ENCODE measurements at regions not wholly inside any gene's neighbourhood (a gene's known extent, or its start where the extent isn't known, plus 50 kb on each side); places are given as distances from the start of the nearest gene placed in this dataset.
A peak's percentile ranks its signal among the peaks of the same experiment; 100 is the strongest.

GRCh38 chr2:179348906-179349305, 84.3 kb upstream of the SESTD1 start:
- ATAC-seq: no peak
- no peak for TF ChIP-seq PPARA (CRISPR knock-in tag; IDR thresholded peaks at IDR 0.05; ENCODE audit: borderline replicate concordance)

GRCh38 chr2:179344970-179345369, 80.3 kb upstream of the SESTD1 start:
- TF ChIP-seq CREB5 (CRISPR knock-in tag; IDR thresholded peaks at IDR 0.05; ENCODE audit: low read depth) (no peak), PPARA (CRISPR knock-in tag; IDR thresholded peaks at IDR 0.05; ENCODE audit: borderline replicate concordance) (no peak), GLIS3 (CRISPR knock-in tag; IDR thresholded peaks at IDR 0.05) (no peak), RARB (CRISPR knock-in tag; IDR thresholded peaks at IDR 0.05) (no peak), ZC3H10 (CRISPR knock-in tag; IDR thresholded peaks at IDR 0.05) (no peak), ARNTL (CRISPR knock-in tag; IDR thresholded peaks at IDR 0.05; ENCODE audit: borderline replicate concordance, low read depth) (no peak), ZNF70 (CRISPR knock-in tag; IDR thresholded peaks at IDR 0.05) (no peak), SNAI2 (CRISPR knock-in tag; IDR thresholded peaks at IDR 0.05) (no peak), TOX (CRISPR knock-in tag; IDR thresholded peaks at IDR 0.05; ENCODE audit: borderline replicate concordance) (no peak), OSR1 (CRISPR knock-in tag; IDR thresholded peaks at IDR 0.05) (no peak), ZNF8 (CRISPR knock-in tag; IDR thresholded peaks at IDR 0.05) (no peak), ESRRG (CRISPR knock-in tag; IDR thresholded peaks at IDR 0.05) (no peak), CSDC2 (CRISPR knock-in tag; IDR thresholded peaks at IDR 0.05) (no peak), TCF4 (CRISPR knock-in tag; IDR thresholded peaks at IDR 0.05; ENCODE audit: borderline replicate concordance) (no peak), ZFP3 (CRISPR knock-in tag; IDR thresholded peaks at IDR 0.05) (no peak), POU6F1 (CRISPR knock-in tag; IDR thresholded peaks at IDR 0.05; ENCODE audit: borderline replicate concordance, low read depth) (no peak)
- peak; percentile 15; the same call in 2 of the 3 replicates for ATAC-seq

GRCh38 chr2:179344280-179344964, 79.8 kb upstream of the SESTD1 start:
- no peak for TF ChIP-seq ZFP30 (CRISPR knock-in tag; IDR thresholded peaks at IDR 0.05)
- TF ChIP-seq RARB (CRISPR knock-in tag; IDR thresholded peaks at IDR 0.05): no peak
- TF ChIP-seq ISL1 (CRISPR knock-in tag; IDR thresholded peaks at IDR 0.05): no peak
- TF ChIP-seq TOX (CRISPR knock-in tag; IDR thresholded peaks at IDR 0.05; ENCODE audit: borderline replicate concordance): no peak
- no peak for TF ChIP-seq ZNF565 (CRISPR knock-in tag; conservative IDR thresholded peaks at IDR 0.05; ENCODE audit: low read depth)
- TF ChIP-seq CSRNP3 (CRISPR knock-in tag; IDR thresholded peaks at IDR 0.05): no peak
- TF ChIP-seq BACH2 (CRISPR knock-in tag; IDR thresholded peaks at IDR 0.05; ENCODE audit: borderline replicate concordance): no peak
- no peak for TF ChIP-seq ZFP3 (CRISPR knock-in tag; IDR thresholded peaks at IDR 0.05)
- no peak for TF ChIP-seq GLIS3 (CRISPR knock-in tag; IDR thresholded peaks at IDR 0.05)
- TF ChIP-seq ARNTL (CRISPR knock-in tag; IDR thresholded peaks at IDR 0.05; ENCODE audit: borderline replicate concordance, low read depth): no peak
- no peak for TF ChIP-seq ZC3H10 (CRISPR knock-in tag; IDR thresholded peaks at IDR 0.05)
- no peak for TF ChIP-seq CSDC2 (CRISPR knock-in tag; IDR thresholded peaks at IDR 0.05)
- no peak for TF ChIP-seq SNAI2 (CRISPR knock-in tag; IDR thresholded peaks at IDR 0.05)
- peak; percentile 88 for ATAC-seq

- ATAC-seq: no peak
Observed at GRCh38 chr2:179343945-179344279, 79.3 kb upstream of the SESTD1 start.

GRCh38 chr2:179341152-179341866, 76.7 kb upstream of the SESTD1 start:
- TF ChIP-seq RARB (CRISPR knock-in tag; IDR thresholded peaks at IDR 0.05): no peak
- TF ChIP-seq ARNTL (CRISPR knock-in tag; IDR thresholded peaks at IDR 0.05; ENCODE audit: borderline replicate concordance, low read depth): no peak
- no peak for TF ChIP-seq BACH2 (CRISPR knock-in tag; IDR thresholded peaks at IDR 0.05; ENCODE audit: borderline replicate concordance)
- TF ChIP-seq ZFP30 (CRISPR knock-in tag; IDR thresholded peaks at IDR 0.05): no peak
- no peak for TF ChIP-seq ESRRG (CRISPR knock-in tag; IDR thresholded peaks at IDR 0.05)
- TF ChIP-seq TSHZ2 (CRISPR knock-in tag; IDR thresholded peaks at IDR 0.05): no peak
- no peak for TF ChIP-seq CSRNP3 (CRISPR knock-in tag; IDR thresholded peaks at IDR 0.05)
- no peak for TF ChIP-seq OSR1 (CRISPR knock-in tag; IDR thresholded peaks at IDR 0.05)
- TF ChIP-seq PPARA (CRISPR knock-in tag; IDR thresholded peaks at IDR 0.05; ENCODE audit: borderline replicate concordance): no peak
- no peak for TF ChIP-seq GLIS3 (CRISPR knock-in tag; IDR thresholded peaks at IDR 0.05)
- TF ChIP-seq ZC3H10 (CRISPR knock-in tag; IDR thresholded peaks at IDR 0.05): no peak
- no peak for TF ChIP-seq ZNF8 (CRISPR knock-in tag; IDR thresholded peaks at IDR 0.05)
- TF ChIP-seq ZNF70 (CRISPR knock-in tag; IDR thresholded peaks at IDR 0.05): no peak
- no peak for TF ChIP-seq ZNF565 (CRISPR knock-in tag; conservative IDR thresholded peaks at IDR 0.05; ENCODE audit: low read depth)
- no peak for TF ChIP-seq SNAI2 (CRISPR knock-in tag; IDR thresholded peaks at IDR 0.05)
- no peak for TF ChIP-seq TCF4 (CRISPR knock-in tag; IDR thresholded peaks at IDR 0.05; ENCODE audit: borderline replicate concordance)
- ATAC-seq: no peak

More at GRCh38 chr2:179343945-179344279, 79.3 kb upstream of the SESTD1 start:
- no peak for TF ChIP-seq OSR1 (CRISPR knock-in tag; IDR thresholded peaks at IDR 0.05)
- no peak for TF ChIP-seq CSDC2 (CRISPR knock-in tag; IDR thresholded peaks at IDR 0.05)
- no peak for TF ChIP-seq TCF4 (CRISPR knock-in tag; IDR thresholded peaks at IDR 0.05; ENCODE audit: borderline replicate concordance)

Measured in SK-N-SH treated with all-trans-retinoic acid at 6 μM for 48 hours (cell line).